ENCODE measurements at regions not wholly inside any gene's neighbourhood (a gene's known extent, or its start where the extent isn't known, plus 50 kb on each side); places are given as distances from the start of the nearest gene placed in this dataset.

DNA sequence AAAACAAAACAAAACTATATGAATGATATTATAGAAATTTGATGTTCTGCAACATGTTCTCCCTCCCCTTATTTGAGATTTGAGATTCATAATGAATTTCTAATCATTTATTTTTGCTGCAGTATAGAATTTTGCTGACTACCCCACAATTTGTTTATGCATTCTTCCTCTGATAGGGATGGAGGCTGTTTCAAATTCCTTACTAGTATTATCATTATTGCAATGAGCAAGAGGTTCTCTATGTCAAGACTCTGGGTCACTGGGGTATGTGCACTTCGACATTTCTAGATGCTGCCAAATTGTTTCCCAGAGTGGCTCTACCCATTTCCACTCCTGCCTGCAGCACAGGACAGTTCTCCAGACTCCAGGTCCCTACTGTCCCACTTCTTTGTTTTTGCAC, 54.9 kb upstream of the DAB2IP start:
- TF ChIP-seq, protein P1, sequence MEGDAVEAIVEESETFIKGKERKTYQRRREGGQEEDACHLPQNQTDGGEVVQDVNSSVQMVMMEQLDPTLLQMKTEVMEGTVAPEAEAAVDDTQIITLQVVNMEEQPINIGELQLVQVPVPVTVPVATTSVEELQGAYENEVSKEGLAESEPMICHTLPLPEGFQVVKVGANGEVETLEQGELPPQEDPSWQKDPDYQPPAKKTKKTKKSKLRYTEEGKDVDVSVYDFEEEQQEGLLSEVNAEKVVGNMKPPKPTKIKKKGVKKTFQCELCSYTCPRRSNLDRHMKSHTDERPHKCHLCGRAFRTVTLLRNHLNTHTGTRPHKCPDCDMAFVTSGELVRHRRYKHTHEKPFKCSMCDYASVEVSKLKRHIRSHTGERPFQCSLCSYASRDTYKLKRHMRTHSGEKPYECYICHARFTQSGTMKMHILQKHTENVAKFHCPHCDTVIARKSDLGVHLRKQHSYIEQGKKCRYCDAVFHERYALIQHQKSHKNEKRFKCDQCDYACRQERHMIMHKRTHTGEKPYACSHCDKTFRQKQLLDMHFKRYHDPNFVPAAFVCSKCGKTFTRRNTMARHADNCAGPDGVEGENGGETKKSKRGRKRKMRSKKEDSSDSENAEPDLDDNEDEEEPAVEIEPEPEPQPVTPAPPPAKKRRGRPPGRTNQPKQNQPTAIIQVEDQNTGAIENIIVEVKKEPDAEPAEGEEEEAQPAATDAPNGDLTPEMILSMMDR (IDR thresholded peaks at IDR 0.05; ENCODE audit: insufficient read depth, low read length, missing control alignments): no peak
- no peak overlapping the region for H3K4me3 ChIP-seq (ENCODE audit: low read depth, low read length)
- DNase-seq (ENCODE audit: low read depth, low spot score): no peak
- ChIA-PET POLR2A (no interaction called here), CTCF (interaction anchor here (0.9 to 6.7 kb wide), 6 partner anchors 12 to 46 kb away, joined by 3 to 41 read pairs (median 10); no protein-coding TSS in a partner anchor)

DNA sequence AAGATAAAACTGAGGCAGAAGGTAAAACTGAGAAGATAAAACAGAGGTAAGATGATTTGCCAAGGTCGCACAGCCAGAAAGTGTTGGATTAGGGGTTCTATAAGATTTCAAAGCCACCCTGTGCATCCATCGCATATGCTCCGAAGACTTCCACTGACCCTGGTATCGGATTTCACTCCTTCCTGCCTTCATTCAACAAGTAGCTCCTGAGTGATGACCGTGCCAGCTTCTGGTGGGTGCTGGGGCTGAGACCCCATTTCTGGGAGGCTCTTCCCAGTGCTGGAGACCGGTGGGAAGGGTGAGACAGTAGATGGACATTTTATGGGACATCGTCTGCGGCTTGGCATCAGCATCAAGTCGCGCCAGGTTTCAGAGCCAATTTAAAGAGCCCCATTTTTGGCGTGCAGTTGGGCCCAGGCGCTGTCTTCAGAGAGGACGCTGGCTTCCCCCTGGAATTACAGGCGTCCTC, 53.7 kb upstream of the DAB2IP start:
- H3K4me3 ChIP-seq (ENCODE audit: low read depth, low read length): peak overlapping the region; percentile 57; the same call in 1 of the 2 replicates
- POLR2A ChIA-PET: interaction anchor here (0.8 to 1.8 kb wide), 4 partner anchors 36 to 101 kb away, joined by 3 to 5 read pairs (median 4); no protein-coding TSS in a partner anchor
- CTCF ChIA-PET: interaction anchor here (0.6 to 6.7 kb wide), 23 partner anchors 8 to 387 kb away, joined by 3 to 41 read pairs (median 6); no protein-coding TSS in a partner anchor
- no peak for DNase-seq (ENCODE audit: low read depth, low spot score)
- TF ChIP-seq, protein P1 (IDR thresholded peaks at IDR 0.05; ENCODE audit: insufficient read depth, low read length, missing control alignments): no peak

DNA sequence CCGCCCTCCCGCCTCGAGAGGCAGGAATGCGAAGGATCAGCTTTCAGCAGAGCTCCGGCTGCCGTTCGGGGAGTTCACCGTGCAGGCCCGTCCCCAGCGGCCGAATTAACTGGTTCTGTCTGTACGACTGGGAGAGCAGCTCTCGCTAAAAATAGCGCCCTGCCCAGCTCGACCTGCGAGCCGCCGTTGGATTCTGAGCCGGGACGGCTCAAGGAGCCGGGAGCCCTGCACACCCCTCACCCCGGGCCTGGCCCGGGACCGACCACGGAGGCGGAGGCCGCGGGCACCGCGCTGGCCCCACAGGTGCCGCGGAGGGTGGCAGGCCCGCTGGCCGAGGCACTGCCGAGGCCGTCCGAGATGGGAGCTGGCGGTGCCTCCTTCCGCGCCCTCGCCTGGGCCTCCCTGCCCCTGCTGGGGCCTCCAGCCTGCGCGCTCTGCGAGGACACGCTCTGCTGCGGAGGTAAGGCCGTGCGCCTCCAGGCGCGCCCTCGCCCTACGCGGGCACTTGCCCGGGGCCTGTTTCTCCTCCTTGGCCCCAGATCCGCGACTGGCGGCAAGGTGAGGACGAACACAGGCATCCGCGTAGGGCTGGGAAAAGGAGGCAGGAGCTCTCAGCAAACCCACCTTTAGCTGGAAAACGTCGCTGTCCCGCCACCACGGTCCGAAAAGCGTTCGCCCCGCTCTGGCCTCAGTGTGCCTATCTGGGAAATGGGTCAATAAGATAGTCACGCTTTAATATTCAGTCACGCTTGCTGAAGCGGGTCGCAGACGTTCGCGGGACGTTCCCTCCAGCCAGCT, 53.1 kb upstream of the DAB2IP start:
- CTCF ChIA-PET: interaction anchor here (0.6 to 6.7 kb wide), 27 partner anchors 9 to 391 kb away, joined by 3 to 41 read pairs (median 5); no protein-coding TSS in a partner anchor

DNA sequence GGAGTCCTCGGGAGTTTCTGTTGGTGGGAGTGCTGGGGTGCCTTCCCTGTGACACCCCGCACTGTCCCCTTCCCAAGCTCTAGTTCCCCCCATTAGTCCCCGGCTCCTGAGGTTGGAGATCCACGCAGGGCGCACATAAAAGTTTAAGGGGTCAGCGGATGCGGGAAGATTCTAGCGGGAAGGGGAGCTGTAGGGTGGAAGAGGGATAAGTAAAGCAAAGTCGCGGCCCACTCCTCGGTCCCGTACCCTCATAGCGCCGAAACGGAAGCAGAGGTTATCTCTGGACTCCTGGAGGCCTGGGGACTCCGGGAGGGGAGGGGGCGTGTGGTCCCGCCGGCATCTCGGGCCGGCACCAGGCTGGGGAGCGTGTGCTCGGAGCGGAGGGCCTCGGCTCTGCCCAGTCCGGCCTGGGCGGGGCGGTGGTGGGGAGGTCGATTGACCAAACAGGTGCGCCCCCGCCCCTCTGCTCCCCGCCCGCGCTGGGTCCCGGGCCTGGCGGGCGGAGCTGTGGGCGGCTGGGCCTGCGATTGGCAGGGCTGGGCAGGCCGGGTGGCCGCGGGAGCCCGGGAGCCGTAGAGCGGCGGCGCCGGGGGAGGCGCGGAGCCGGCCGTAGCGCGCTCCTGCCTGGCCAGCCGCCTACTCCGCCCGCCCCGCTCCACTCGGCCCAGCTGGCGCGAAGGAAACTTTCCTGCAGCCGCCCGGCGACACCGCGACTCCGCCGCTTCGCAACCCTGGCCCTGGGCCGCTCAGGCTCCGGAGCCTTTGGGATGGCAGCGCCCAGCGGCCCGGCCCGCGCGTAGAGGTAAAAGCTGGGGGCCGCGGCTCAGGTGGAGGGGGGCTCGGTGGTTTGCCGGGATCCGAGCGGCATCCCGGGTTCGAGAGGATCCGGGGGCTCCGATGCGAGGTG, 52.2 kb upstream of the DAB2IP start:
- DNase-seq (ENCODE audit: low read depth, low spot score): no peak
- ChIA-PET CTCF (interaction anchor here (0.7 to 6.7 kb wide), 21 partner anchors 9 to 390 kb away, joined by 3 to 41 read pairs (median 6); no protein-coding TSS in a partner anchor), POLR2A (interaction anchor here (1.8 kb wide), 1 partner anchor 38 kb away, joined by 4 read pairs; no protein-coding TSS in a partner anchor)
- H3K4me3 ChIP-seq (ENCODE audit: low read depth, low read length): peak overlapping the region; percentile 57
- TF ChIP-seq, protein P1 (IDR thresholded peaks at IDR 0.05; ENCODE audit: insufficient read depth, low read length, missing control alignments): no peak

More for the DNA sequence above, 53.1 kb upstream of the DAB2IP start:
- H3K4me3 ChIP-seq (ENCODE audit: low read depth, low read length): peak overlapping the region; percentile 57
- TF ChIP-seq, protein P1 (IDR thresholded peaks at IDR 0.05; ENCODE audit: insufficient read depth, low read length, missing control alignments): peak; percentile 82
- POLR2A ChIA-PET: interaction anchor here (0.8 to 1.8 kb wide), 4 partner anchors 37 to 100 kb away, joined by 3 to 5 read pairs (median 4); no protein-coding TSS in a partner anchor
- DNase-seq (ENCODE audit: low read depth, low spot score): peak; percentile 67

DNA sequence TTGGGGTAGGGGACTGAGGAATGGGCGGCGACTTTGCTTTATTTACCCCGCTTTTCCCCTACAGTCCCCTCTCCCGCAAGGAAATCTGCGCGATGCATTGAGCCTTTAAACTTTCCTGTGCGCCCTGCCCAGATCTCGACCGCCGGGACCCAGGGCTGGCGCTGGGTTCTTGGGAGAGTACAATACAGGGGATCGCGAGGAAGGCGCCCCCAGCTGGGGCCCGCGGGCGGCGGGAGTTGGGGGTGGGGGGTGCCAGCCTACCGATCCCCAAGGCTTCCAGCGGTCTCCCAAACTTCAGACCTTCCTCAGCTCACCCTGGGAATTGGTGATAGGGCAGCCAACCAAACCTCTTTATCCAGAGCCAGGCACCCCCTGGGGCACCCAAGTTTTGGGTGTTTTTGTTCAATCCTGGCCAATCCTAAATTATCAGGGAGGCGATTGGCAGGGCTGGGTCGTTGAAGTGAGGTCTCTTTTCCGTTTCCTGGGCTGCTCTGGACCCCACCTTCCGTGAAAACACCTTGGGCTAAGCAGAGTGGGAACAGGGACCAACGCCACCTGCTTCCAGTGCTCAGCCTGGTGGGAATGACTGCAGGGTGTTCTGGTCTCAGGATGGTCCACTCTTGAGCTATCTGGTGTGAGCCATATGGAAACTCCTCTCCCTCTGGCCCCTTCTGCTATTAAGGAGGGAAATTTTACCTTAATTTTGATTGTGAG, 51.4 kb upstream of the DAB2IP start:
- TF ChIP-seq, protein P1 (IDR thresholded peaks at IDR 0.05; ENCODE audit: insufficient read depth, low read length, missing control alignments): no peak
- peak overlapping the region; percentile 57 for H3K4me3 ChIP-seq (ENCODE audit: low read depth, low read length)
- CTCF ChIA-PET: interaction anchor here (1.3 to 6.7 kb wide), 6 partner anchors 10 to 53 kb away, joined by 3 to 41 read pairs (median 20); no protein-coding TSS in a partner anchor
- DNase-seq (ENCODE audit: low read depth, low spot score): no peak
- POLR2A ChIA-PET: no interaction called here
